ENCODE measurements at regions not wholly inside any gene's neighbourhood (a gene's known extent, or its start where the extent isn't known, plus 50 kb on each side); places are given as distances from the start of the nearest gene placed in this dataset.

DNA sequence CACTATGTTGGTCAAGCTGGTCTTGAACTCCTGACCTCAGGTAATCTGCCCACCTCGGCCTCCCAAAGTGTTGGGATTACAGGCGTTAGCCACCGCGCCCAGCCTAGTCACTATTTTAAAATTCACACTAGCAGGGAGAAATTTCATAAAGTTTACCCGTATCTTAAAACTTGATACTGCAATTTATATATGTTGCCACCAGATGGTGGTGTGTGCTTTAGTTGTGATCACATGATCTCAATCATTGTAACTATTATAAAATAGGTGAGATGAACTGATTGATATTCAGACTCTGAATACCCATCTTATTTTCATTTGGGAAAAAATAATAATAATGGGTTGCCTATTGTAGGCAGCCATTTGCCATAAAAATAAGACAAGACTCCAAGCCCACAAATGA lies 1330.4 kb upstream of the WWC1 start:
- no peak for DNase-seq

DNA sequence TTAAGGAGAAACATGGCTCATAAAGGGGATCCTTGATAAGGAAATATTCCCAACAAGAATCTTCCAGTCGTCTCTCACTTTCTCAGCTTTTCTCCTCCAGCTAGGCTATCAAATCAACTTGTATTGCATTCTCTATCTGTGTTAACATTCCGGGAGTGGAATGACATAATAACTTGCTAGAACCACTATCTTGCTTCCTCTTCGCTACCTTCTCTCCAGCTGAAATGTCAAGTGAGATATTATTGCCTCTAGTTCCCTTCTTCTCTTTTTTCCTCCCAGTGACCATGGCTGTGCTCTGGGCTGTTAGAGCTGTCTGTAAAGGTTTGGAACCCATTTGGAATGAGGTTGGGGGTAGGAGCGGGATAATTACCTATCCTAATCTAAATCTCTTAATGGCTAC lies 1329.5 kb upstream of the WWC1 start:
- no peak for DNase-seq

DNA sequence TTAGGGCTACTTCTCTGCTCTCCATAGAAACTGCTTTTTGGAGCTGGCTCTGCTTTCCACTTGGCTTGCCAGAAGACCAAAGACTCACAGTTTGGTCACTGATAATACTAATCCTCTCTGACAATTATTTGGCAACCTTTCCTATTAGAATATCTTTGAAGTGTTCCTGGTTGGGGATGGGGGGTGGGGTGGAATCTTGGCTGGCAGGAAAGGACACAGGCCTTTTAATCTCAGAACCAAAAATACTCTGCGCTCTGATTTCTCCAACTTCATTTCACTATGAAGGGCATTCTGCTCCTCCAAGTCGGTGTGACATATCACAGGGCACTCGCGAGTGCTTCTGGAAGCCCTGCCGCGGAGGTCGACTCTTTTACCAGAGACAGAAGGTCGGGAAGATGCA lies 1329.0 kb upstream of the WWC1 start:
- DNase-seq, result no peak

DNA sequence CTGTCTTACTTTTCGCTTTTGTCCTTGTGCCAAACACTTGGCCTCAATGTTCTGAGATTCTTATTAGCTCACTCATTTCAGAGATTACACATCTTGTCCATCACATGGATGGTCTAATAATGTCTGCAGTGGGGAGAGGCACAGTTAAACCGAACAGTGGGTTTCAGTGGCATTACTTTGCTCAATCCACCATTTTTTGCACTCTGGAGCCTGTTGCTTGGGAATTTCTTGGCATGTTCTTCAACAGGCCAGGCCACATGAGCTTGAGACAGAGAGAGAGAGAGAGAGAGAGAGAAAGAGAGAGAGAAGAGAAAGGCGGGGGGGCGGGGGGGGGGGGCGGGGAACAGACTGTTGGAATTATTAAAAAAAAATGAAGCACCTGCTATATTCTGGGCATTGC lies 1327.8 kb upstream of the WWC1 start:
- no peak for DNase-seq

DNA sequence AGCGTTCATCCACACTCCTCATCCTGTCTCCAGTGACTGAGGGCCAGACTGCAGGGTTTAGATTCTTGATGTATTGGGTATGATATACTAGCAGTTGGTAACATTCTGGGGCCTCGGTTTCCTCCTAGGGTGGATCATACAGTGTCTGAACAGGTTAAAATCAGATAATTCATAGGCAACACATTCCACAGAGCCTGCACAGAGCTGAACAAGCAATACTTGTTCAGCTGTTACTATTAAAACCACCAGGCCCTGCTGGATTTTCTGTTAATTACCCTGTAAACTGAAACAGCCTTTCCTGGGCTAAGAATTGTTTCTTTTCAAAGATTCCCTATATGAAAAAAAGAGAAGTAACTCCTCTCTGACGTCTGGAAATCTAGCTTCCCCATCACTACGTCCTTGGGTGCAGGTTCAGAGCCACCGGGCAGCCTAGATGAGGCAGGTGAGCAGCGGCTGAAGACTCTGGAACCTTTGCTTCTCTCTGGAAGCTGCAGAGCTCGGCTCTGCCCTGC lies 1313.5 kb upstream of the WWC1 start:
- no peak for DNase-seq

DNA sequence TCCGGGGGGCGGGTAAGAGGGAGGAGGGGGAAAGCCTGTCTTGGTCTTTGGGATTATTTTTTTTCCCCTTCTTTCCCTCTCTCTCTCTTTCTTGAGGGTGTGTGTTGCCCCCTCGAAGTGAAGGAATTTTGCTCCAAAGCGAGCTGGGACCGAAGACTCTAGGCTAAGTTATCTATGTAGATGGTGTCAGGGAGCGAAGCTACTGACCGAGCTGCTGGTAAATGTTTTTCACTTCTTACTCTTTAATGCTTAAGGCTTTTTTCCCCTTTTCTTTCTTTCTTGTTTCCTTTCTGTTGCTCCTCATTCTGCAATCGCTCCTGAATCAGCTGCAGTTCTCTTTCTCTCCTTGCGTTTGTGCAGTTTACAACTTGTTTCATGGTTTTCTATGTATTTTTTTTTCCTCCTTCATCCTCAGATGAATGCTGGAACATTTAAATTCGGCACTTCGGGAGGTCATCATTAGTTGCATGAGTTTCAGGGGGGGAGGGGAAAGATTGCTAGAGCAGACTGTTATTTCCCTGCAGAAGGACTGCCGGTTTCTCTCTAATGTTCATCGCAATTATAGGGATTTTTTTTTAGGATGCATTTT lies 1312.0 kb upstream of the WWC1 start:
- no peak for DNase-seq

DNA sequence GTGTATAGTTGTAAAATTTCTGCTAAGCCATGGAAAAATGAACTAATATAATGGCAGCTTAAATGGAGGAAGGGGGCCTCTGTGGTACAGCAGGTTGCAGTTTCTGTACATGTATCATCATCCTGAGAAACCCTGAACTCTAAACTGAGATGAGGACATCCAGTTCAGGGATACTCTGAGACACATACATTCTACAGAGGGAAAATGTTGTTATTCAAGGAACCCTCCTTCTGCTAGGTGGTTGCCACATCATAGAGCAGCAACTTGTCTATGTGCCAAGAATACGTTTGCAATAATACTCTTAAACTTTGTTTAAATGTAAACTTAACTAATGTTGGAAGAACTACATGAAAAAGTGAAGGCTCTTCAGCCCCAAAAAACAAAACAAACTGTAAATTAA lies 1310.8 kb upstream of the WWC1 start:
- no peak for DNase-seq

DNA sequence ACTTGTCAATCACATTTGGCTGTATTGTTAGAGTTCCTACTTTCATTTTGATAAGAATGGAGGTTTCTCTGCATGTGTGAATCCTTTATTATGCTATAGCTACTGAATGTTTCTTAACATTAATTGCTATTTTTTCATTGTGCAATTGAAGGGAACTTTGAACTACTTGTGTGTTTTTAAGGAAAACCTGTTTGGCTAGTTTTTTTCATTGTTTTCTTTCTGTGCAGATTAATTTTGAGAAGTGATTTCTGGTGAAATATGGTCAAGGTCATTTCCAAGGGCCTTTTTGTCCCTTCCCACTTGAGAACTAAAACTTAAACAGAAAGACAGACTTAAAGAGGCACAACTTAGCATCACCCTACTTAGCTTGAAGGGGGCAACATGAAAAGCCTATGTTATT lies 1309.2 kb upstream of the WWC1 start:
- no peak for DNase-seq

DNA sequence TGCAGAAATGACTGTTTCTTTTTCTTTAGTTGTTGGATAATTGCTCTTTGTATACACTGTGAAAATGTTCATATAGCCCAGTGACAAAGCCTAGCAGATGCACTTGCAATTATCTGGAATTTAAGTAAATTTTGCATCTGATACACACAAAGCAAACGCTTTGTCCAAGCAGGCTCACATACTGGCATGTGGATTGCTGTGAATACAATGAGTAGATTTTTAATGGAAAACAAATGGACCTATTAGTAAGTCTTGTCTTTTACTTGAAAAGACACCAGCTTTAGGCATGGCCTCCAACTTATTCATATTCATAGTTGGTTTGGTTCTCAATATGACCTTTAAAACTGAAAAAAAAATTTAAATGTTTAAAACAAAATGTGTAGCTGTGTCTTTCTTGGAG lies 1299.8 kb upstream of the WWC1 start:
- DNase-seq, result no peak

DNA sequence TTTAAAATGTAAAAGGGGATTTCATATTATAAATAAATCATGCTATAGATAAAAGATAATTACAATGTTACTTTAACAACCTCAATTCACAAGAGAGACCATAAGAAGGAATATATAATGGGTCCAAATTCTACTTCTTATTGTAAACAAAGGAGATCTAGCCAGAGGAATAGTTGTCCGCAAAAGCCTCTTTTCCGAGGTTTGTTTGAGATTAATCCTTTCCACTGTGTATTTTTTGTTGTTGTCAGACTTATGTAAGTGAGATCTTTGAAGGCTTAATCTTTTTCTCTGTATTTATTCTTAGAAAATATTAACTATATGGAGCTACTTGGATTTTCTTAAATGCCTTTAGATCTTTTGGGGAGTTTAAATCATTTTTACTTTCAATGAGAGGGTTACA lies 1299.3 kb upstream of the WWC1 start:
- DNase-seq, result no peak

DNA sequence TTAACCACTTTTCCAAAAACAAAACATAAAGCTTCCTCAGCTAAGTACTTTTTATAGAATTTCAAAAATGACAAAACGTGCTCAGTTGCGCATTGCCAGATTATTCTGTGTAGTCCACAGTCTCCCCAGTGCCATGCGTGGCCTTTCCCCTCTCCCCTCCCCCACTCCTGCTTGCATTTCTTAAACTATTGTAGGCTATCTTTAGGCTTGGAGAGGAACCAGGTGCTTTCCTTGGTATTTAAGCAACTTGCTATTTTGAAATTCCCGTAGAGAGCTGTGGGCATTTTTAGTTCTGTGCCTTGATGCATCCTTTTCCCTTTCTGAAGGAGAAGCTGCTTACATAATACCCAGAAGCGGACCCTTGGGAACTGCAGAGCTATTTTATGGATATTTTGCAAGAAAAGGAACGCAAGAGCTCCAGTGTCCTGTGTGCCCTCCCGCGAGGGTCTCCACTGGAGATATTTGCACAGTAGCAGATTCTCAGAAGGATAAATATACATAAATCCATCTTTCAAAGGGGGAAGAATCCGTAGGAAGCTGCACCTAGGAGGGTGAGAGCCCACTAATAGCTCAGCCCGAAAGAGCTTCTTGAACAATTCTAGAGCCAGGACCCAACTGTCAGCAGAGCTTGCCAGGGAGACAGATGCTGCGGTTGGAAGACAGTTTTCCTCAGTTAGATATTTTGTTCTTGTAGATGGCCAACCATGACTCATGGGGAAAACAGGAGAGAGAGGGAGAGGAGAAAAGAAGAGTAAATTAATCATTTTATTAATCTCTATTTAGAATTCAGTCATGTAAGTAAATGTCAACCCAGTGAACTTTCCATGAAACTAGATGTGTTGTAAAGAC lies 1298.3 kb upstream of the WWC1 start:
- DNase-seq, result no peak

DNA sequence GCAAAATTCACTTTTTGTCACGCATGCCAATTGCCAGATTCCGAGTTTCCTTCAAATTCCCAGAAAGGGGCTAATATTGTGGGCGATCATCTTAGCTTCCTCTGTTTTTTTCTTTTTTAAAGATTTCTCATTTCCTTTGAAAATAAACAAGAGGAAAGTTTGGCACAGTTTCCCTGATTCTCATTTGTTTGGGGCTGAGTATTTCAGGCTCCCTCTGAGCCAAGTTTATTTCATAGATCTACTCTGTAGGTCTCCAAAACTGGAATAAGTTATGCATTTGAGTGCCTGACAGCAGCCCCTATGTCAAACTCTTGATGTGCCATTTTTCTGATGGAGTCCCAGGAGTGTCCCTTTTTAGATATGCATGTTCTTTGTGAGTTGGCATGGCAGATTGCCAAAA lies 1297.2 kb upstream of the WWC1 start:
- no peak for DNase-seq

DNA sequence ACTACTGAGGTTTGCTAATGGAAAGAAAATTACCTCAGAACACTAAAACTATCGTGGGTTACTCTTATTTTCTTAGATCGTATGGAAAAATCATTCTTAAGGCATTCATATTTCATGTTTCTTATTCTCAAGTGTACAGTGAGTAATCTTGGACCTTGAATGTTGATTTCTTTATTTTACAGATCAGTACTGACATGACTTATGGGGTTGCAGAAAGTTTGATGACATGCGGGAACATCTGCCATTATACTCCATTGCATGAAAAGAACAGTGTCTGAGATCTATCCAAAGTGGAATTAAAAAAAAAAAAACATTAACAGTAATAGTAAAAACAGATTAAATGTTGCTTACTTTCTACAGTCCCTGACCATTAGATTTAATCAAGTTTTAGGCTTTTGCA lies 1290.2 kb upstream of the WWC1 start:
- no peak for DNase-seq

DNA sequence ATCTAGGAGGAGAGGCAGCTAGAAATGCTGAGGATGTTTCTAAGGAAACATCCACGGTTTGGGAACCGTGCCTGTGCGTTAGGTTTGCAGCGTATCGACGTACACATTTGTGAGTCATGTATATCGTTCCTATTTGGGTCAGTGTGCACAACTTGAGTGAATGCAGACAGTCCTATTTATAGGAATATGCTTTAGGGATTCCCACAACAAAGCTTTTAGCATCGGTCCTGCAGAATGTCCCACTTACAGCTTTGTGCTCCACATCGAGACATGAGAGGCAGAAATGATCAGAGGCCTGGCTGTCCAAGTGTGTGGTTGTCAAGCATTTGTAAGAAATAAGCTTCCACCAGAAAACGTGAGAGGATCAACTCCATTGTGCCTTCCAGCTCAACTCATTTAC lies 1282.7 kb upstream of the WWC1 start:
- DNase-seq, result no peak

DNA sequence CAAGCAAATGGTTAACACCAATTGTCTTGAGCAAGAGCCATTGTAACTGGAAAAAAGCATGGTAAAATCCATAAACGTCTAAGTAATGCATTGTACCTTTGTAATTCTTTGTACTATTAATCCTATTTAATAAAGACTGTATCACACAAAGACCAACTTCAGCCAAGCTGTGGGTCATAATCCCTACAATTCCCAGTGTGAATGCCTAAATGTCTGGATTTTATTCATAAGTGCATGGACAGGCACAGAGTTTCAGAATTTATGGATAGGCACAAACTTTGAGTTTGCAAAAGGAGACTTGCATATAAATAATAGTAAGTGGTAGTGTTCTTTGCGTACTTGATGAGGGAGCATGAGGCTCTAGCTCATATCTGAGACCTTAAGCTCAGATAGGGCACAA lies 1280.2 kb upstream of the WWC1 start:
- no peak for DNase-seq

DNA sequence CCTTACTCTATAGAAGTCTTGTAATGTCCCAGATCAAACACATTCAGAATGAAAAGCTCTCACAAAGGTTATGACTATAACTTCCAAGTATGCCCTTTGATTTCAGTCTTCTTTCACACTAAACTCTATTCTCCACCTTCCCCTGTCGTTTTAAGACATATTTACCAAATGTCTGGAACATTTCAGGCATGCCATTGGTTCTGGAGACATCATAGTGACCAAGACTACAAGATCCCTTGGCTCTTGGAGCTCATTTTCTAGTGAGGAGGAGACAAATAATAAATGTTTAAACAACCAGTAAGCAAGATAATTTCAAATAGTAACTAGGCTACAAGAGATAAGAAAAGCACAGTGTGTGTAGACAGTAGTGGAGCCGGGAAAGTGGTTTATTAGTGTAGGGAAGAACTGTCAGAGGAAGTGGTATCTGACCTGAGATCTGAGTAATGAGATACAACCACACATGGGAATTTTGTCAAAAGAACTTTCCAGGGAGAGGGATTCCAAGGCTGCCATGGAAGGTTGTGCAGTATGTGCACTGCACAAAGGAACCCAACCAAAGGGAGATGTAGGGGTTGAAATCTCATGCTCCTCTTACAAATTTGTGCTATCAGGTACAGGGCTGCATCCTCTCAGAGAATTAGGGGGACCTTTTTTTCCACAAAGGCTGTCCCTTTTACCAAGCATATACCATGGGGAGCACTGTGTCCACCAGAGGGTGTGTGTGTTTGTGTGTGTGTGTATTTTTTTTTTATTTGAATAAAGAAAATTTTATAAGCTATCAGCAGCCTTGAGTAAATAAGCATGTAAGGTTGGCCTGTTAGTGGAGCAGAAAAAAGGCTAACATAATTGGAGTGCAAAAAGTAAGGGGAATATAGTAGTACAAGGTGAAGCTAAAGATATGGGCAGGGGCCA lies 1279.1 kb upstream of the WWC1 start:
- no peak for DNase-seq

DNA sequence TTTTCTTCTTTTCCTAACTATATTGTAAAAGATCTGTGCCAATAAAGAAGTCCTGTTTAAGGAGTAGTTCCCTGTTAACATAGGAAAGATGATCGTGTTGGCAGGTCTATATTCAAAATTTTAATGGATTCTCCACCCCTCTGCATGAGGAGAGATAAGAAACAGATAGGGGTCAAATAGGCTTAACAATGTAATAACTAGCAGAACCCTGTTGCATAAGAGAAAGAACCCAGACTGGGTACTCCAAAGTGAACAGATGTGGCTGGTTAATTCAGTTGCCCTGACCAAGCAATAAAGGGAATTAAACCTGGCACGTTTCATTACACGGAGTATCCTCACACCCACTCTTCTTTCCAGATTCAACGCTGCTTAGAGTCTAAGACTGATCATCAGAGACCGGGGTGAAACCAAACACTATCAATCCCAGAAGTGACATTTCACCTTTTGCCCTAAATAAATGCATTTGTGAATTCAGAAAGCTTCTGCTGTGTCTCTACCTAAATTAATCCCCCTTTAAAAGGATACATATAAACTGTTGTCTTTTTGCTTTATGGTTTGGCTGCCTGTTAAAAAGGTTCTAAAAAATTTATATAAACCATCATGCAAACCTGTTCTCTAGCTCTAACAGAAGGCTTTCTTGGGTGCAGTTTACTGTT lies 1276.9 kb upstream of the WWC1 start:
- no peak for DNase-seq

DNA sequence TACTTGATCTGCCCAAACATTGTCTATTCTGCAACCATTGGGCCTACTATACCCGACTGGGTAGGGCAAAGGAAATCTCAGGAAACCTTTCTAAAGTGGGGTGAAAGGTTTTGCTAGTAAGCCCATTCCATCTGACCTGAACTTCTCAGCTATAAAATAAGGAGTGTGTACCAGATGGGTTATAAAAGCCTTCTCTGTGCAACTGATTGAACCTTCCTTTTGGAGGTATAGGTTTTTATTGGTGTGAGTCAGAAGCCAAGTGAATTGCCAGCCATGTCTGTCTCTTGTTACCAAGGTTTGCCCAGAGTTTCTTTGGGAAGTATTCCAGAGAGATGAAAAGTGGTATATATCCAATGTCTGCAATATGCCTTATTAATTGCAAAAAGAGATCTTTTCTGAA lies 1271.0 kb upstream of the WWC1 start:
- no peak for DNase-seq

DNA sequence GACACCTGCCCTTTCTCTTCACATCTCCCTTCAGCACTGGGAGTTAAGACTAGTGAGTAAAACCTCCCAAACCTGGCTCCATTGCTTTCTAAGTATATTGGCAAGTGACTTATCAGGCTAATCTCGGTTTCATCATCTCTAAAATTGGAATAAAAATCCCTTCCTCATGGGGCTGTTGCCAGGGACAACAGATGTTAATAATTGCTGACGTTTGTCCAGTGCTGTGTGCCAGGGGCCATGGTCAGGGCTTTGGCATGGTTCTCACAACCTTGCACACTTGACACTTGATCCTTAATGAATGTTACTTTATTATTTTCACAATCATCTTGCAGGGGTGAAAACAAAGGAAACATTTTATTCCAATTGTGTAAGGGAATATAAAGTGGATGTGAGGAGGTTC lies 1262.0 kb upstream of the WWC1 start:
- DNase-seq, result no peak

DNA sequence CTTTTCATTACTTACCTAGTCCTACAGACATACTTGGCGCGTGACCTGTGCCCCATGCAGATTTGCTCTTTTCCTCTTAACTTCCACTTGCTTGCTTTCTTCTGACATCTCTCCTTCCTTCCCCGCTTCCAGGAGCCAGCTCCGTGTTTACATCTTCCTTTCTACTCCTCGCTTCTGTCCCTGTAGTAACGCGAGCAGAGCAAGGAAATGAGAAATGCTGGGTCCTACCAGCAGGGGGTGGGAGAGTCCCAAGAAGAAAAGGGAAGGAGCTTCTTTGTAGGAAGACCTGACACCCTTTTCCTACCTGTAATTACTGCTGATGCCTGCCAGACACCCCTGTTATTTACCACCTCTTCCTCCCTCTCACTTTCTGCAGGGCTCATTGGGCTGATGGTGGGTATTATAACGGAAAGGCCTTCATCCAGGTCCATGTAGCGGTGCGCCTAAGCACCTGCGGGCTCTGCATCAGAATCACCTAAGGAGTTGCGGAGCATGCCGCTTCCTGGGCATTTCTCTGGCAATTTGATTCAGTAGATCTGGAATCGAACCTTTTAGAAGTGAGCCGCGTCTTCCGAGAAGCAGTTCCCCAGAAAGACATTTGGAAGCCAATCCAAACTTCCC lies 1260.8 kb upstream of the WWC1 start:
- no peak for DNase-seq

DNA sequence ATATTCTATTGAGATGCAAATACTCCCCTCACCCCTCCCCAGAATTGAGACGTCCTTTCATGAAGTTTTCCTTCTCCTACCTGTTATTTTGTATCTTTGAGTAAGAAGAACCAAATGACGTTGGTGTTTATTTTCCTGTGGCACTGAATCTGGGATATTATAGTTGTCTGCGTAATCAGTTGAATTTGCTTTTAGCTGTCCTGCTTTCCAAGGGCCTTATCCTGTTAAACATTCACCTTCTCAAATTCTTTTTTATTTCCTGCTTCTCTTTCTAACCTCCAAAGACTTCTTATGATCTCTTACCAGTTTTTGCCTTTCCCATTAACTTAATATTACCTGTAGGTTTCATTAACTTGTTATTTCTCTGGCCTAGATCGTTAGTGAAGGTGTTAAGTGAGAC lies 1254.9 kb upstream of the WWC1 start:
- DNase-seq, result no peak

DNA sequence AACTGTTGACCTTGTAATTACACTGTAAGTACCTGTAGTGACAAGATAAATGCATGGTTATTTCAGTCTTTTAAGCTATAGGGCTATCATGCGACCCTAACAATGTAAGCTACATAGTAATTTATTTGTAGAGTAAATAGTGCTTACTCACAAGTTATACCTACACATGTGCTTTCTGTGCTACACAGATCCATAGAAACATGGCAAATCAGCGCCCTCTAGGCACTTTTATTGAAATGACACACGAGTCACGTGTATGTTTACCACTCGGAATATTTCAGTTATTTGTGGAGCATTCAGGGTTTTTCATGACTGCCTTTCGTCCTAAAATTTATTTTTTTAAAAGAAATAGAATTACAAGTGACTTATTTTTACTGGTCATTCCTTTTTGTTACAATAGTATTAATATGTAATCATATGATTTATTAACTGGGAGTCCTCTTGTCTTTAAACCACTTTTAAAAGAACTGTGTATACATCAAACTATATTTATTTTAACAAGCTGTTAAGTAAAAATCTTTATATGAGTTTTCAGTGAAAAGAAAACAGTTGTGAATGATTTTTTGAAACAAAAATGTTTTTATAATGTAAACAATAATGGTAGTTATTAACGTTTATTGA lies 1242.3 kb upstream of the WWC1 start:
- DNase-seq, result no peak

Measured in activated CD8-positive, alpha-beta memory T cell treated with anti-CD3 and anti-CD28 coated beads, Interleukin-2, amount 50 U/mL, for 4 hours (primary cell).